Right cardiac atrium (tissue), 5 donors: ENCODE measurements at regions not wholly inside any gene's neighbourhood (a gene's known extent, or its start where the extent isn't known, plus 50 kb on each side); places are given as distances from the start of the nearest gene placed in this dataset.

ENCODE experiments used
- ATAC-seq, 2 donors: fragments of 200-7000 bp; cut with Tn5 transposase; one replicate each; pipeline versions ENCODE4 v1.8.0 to v1.9.1; 2020; ENCODE audit warnings: moderate library complexity in 2 of 2, mild to moderate bottlenecking in 1 of 2
- DNase-seq, 3 donors: peaks; one replicate each; pipeline ENCODE4 v3.0.0-alpha.2; 2020
- H3K27ac ChIP-seq: one replicate; pipeline ENCODE4 v1.5.1; 2013; ENCODE audit warnings: mild to moderate bottlenecking, low read length, control low read depth, moderate library complexity
- H3K27me3 ChIP-seq: one replicate; pipeline ENCODE4 v1.6.1; 2013; ENCODE audit not compliant: control insufficient read depth, insufficient read depth
- H3K4me1 ChIP-seq: one replicate; pipeline ENCODE4 v1.6.1; 2013; ENCODE audit warnings: low read length; ENCODE audit not compliant: control insufficient read depth, insufficient read depth
- H3K4me3 ChIP-seq: one replicate; pipeline ENCODE4 v1.5.1; 2013; ENCODE audit warnings: low read length, control low read depth
- H3K9me3 ChIP-seq: one replicate; pipeline ENCODE4 v1.6.1; 2013; ENCODE audit warnings: low read length; ENCODE audit not compliant: control insufficient read depth
- WGBS: extraction: QIAGEN DNeasy Blood & Tissue Kit; methylation state at CpG from one replicate; pipeline ENCODE4 v1.1.7; 2013; 5-methylcytosine and 5-hydroxymethylcytosine counted together
- intact Hi-C, 4 donors: fragments of 100-400 bp; cut with DNase I; formaldehyde crosslinking; loops; one replicate each; pipeline versions ENCODE4 v1.11.0 to v1.14.0; 2022 to 2023
- donor health status: healthy with polysubstance abuse.
- donor health status: DM: no; HTN: yes; CAD: no.
- donor health status: DM: no; HTN: no; CAD: no.
- donor health status: DM: no; HTN: yes; CAD: no; lungs with severe emphysema.
- donor health status: DM: yes; HTN: yes; CAD: no.

DNA sequence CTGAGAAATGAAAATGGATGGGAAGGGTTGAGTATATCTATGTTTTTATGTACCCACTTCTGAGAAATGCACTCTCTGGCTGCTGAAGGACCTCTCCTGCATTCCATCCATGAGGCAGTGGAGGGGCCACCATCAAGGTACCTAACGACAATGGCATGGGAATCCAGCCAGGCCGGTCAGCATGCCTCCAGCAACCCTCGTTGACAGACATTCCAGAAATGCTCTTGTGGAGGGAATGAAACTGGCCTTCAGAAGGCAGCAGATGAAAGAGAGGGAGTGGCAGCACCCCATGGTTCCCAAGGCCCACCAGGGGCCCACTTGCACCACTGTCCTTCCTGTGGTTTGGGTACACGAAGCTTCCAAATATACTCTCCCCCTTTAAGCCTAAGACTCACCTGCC lies 269.0 kb downstream of the ARHGAP12 start:
- no peak overlapping the region for H3K4me3 ChIP-seq
- intact Hi-C loops, result no loop called here
- no peaks in the 10 kb centered on the region for H3K9me3 ChIP-seq
- no peak overlapping the region for H3K27ac ChIP-seq
- no peak for ATAC-seq
- DNase-seq, result no peak
- no peaks in the 10 kb centered on the region for H3K4me1 ChIP-seq
- WGBS, result 79% methylated on average over 4 of the region's 4 CpGs
- no peaks in the 10 kb centered on the region for H3K27me3 ChIP-seq

DNA sequence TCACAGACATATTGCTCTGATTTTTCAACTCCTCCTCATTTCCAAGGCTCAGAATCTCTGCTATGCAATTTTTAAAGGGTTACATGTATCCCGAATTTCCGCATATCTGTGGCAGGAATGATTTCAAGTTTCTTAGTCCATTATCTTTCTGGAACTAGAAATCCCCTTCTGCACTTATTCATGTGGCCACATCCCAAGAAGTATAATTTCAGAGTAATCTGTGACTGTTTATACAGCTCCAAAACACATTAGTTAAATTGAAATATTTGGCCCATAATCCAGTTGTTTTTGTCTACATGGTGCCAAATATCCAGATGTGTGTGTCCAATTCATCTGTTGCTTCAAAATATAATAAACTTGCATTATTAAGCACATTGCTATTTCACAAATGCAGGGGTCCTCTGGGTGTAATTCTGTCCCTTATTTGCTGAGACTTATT lies 271.2 kb downstream of the ARHGAP12 start:
- Histone ChIP-seq H3K4me3 (no peak overlapping the region), H3K4me1 (no peaks in the 10 kb centered on the region), H3K27ac (no peak overlapping the region), H3K27me3 (no peaks in the 10 kb centered on the region), H3K9me3 (no peaks in the 10 kb centered on the region)
- DNase-seq (no peak), ATAC-seq (peak; percentile 49 to 78)
- intact Hi-C loops, result no loop called here
- 58% methylated on average over 2 of the region's 2 CpGs for WGBS

DNA sequence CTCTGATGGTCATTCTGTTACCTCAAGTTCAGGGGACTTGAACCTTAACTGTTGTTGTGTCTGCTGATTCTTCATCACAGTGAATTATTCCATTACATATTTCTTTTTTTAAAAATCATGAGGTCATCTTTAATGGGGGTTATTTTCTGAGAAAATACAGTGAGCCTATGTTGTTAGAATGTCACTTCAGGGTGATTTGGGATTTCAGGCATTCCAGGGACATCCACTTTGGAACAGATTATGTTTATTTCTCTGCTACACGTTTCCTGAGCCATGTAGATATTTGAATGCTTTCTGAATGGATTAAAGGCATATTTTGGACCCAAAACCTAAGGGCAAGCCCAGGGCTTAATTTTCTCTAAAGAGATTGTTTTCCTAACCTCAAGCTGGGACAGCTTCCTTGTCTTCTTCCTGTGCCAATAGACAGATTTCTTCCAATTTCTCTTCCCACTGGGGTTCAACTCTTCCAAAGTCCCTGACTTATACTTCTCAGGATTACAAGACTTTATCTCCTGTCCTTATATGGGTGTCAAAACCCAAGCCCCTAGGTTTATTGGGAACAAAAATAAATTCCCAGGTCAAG lies 271.7 kb downstream of the ARHGAP12 start:
- no peak for DNase-seq
- intact Hi-C loops, result no loop called here
- WGBS, result 30% methylated on average over 1 of the region's 1 CpG
- no peaks in the 10 kb centered on the region for H3K27me3 ChIP-seq
- no peaks in the 10 kb centered on the region for H3K9me3 ChIP-seq
- ATAC-seq, result peak; percentile 80 to 92
- no peaks in the 10 kb centered on the region for H3K4me1 ChIP-seq
- no peak overlapping the region for H3K27ac ChIP-seq
- H3K4me3 ChIP-seq, result no peak overlapping the region

DNA sequence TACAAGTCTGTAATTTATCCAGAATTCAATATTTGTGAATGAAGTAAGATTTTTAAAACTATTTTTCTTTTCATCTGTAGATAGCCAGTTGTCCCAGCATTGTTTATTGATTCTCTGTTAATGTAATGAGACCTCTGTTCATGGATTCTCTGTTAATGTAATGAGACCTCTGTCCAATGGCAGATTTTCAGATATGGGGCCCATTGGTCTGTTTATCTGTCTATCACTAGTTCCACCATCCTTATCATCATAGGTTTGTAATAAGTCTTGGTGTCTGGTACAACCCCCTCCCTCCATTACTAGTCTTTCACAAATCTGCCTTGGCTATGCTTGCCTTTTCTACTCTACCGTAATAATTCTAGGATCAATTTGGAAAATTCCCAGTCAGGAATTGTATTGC lies 276.6 kb downstream of the ARHGAP12 start:
- ATAC-seq, result no peak
- H3K4me3 ChIP-seq, result no peak overlapping the region
- intact Hi-C loops, result no loop called here
- no peaks in the 10 kb centered on the region for H3K9me3 ChIP-seq
- no peaks in the 10 kb centered on the region for H3K27me3 ChIP-seq
- DNase-seq, result no peak
- 99% methylated on average over 1 of the region's 1 CpG for WGBS
- no peak overlapping the region for H3K27ac ChIP-seq
- H3K4me1 ChIP-seq, result peaks cover 2% of the 10 kb centered on the region

DNA sequence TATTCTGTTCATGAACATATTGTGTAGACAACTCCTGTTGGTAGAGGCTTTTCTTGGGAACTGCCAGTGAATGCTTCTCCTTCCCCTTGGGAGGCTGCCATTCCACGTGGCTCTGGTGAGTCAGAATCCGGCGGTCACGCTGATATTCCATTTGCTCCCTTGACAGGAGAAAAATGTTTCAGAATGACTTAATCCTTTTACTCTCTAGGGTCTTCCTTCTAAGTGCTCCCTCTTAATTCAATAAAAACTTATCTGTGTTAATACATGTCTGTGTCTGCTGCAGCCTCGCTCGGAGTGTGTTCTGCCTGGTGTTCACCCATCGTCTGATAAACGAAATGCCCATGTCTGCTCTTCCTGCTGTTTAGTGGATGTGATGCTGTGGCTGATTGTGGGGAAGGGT lies 278.6 kb downstream of the ARHGAP12 start:
- intact Hi-C loops, result no loop called here
- DNase-seq (peak; percentile 89 to 92 (median 90)), ATAC-seq (peak; percentile 93 to 95)
- H3K4me1 ChIP-seq, result peaks cover 2% of the 10 kb centered on the region
- peak overlapping the region; percentile 91 for H3K27ac ChIP-seq
- no peaks in the 10 kb centered on the region for H3K27me3 ChIP-seq
- H3K4me3 ChIP-seq, result no peak overlapping the region
- 26% methylated on average over 8 of the region's 8 CpGs for WGBS
- H3K9me3 ChIP-seq, result no peaks in the 10 kb centered on the region

DNA sequence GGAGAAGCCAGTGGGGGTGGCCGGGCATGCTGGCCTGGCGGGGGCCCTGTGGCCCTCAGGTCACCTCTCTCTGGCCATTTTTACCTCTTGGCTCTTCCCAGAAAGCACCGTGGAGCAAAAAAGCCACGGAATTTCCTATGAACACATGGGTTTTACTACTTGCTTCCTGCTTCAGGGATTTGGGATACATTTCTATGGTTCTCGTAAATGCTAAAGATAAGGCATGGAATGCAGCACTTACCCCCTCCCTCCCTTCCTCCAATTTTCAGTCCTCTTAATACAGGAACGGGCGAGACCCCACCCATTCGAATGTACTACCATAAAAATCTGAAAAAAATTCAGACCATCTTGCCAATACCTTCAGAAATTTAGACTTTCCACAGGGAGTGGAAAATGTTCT lies 279.7 kb downstream of the ARHGAP12 start:
- ATAC-seq (peak; percentile 42 to 81), DNase-seq (peak in 1 of 3 donors; percentile 44)
- intact Hi-C loops, result no loop called here
- Histone ChIP-seq H3K27me3 (no peaks in the 10 kb centered on the region), H3K27ac (peak overlapping the region; percentile 28), H3K4me3 (no peak overlapping the region), H3K9me3 (no peaks in the 10 kb centered on the region), H3K4me1 (peaks cover 2% of the 10 kb centered on the region)
- 52% methylated on average over 8 of the region's 8 CpGs for WGBS

DNA sequence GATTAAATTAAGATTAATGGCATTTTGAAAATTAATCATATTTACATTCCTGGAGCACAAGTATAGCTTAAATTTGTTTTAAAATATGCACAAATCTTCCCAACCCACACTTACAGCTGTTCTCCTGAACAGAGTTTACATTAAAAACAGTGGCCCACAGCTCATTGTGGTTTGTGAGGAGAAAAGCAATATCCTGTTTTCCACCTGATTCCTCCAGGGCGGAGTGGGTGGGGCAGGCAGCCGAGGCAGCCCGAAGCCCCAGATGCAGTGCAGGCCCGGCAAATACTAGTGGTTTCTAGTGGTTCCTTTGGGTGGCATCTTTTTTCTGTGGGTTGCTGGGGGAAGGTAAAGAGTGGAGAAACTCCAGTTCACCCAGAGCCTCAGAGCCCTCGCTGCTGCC lies 280.8 kb downstream of the ARHGAP12 start:
- intact Hi-C loops, result no loop called here
- no peak overlapping the region for H3K27ac ChIP-seq

DNA sequence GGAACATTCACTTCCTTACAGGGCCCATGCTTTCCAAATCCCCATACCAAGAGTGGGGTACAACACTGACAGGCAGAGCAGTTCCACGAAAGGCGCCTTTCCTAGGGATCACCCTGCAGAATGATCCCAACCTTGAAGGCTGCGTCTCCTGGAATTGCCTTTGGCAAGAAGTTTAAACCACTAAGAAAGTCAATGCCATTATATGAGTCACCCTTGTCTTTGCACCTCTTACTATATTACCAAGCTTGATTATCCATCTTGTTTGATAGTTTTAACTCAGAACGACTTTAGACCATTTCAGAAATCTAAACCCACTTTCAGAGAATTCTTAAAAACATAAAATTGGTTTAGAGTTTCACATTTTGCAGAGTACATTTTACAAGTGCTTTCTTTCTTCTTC lies 282.1 kb downstream of the ARHGAP12 start:
- Histone ChIP-seq H3K27me3 (no peaks in the 10 kb centered on the region), H3K27ac (no peak overlapping the region), H3K9me3 (no peaks in the 10 kb centered on the region), H3K4me3 (no peak overlapping the region), H3K4me1 (peaks cover 2% of the 10 kb centered on the region)
- intact Hi-C loops, result no loop called here
- DNase-seq (no peak), ATAC-seq (no peak)
- WGBS, result 97% methylated on average over 4 of the region's 4 CpGs

More for the DNA sequence above, 280.8 kb downstream of the ARHGAP12 start:
- H3K9me3 ChIP-seq, result no peaks in the 10 kb centered on the region
- no peak for DNase-seq
- peaks cover 2% of the 10 kb centered on the region for H3K4me1 ChIP-seq
- WGBS, result 81% methylated on average over 5 of the region's 5 CpGs
- H3K27me3 ChIP-seq, result no peaks in the 10 kb centered on the region
- no peak overlapping the region for H3K4me3 ChIP-seq
- no peak for ATAC-seq

DNA sequence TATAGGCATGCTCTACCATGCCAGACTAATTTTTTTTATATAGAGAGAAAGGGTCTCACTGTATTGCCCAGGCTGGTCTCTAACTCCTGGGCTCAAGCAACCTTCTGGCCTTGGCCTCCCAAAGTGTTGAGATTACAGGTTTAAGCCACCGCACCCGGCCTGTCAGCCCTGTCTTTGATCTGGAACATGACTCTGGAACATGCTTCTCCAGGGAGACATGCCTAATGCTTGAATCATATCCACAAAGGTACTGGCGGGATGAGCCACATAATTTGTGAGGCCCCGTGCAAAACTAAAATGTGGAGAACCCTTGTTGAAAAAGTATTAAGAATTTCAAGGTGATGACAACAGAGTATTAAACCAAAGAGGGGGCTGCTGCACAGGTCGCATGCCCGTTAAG lies 282.8 kb downstream of the ARHGAP12 start:
- H3K4me3 ChIP-seq, result no peak overlapping the region
- ATAC-seq, result no peak
- 93% methylated on average over 6 of the region's 6 CpGs for WGBS
- H3K9me3 ChIP-seq, result no peaks in the 10 kb centered on the region
- H3K27ac ChIP-seq, result no peak overlapping the region
- peaks cover 2% of the 10 kb centered on the region for H3K4me1 ChIP-seq
- no peaks in the 10 kb centered on the region for H3K27me3 ChIP-seq
- DNase-seq, result no peak
- intact Hi-C loops, result no loop called here

DNA sequence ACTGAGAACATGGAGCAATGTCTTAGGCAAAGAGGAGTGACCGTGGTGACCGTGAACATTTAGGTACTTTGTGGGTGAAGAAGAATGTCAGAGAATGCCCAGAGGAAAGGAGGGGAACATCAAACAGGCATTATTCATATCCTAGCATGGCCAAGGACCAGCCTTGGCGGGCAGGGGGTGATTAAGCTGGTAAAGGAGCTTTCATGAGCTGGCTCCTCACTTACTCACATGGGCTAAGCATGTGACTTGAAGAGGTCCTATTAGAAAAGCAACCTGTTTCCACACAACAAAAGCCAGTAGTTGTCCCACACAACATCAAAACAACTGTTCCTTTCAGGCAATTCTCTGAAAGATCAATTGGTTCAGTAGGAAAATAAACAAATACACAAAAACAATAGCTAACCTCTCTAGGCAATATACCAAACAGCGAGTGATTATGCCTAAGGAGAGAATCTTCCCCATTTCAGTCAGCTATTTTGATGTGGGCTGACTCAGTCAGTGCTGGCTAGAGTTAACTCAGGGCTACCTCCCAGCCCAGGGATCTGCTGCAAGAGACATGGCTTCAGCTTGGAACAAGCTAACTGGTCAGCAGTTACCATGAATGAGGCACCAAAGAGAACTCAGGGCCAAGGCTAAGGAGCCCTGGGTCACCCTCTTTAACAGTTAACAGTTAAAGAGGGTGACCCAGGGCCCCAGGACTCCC lies 283.5 kb downstream of the ARHGAP12 start:
- Histone ChIP-seq H3K4me3 (no peak overlapping the region), H3K27me3 (no peaks in the 10 kb centered on the region), H3K9me3 (no peaks in the 10 kb centered on the region), H3K4me1 (peaks cover 2% of the 10 kb centered on the region), H3K27ac (no peak overlapping the region)
- 91% methylated on average over 4 of the region's 4 CpGs for WGBS
- no peak for ATAC-seq
- intact Hi-C loops, result no loop called here
- no peak for DNase-seq

DNA sequence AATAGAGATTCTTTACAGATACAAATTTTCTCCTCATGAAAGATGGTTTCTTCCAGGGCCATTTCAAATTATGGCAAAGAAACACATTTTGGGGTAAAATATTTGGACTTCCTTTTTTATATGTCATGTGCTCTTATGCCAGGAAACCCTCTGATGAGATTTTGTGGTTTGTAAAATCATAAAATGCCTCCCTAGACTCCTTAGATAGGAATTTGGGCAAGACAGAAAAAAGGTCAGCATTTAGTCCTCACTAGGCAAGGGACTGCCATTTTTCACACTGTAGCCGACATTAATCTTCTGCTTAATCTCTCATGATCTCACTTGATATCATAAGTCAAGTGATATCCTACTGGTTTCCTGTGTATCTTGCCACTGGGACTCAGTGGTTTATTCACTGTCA lies 286.4 kb downstream of the ARHGAP12 start:
- Histone ChIP-seq H3K4me3 (no peak overlapping the region), H3K27ac (no peak overlapping the region), H3K27me3 (no peaks in the 10 kb centered on the region), H3K9me3 (no peaks in the 10 kb centered on the region), H3K4me1 (no peaks in the 10 kb centered on the region)
- DNase-seq (no peak), ATAC-seq (no peak)
- intact Hi-C loops, result no loop called here
- 86% methylated on average over 1 of the region's 1 CpG for WGBS
